Panc1 (cell line): ENCODE measurements at regions not wholly inside any gene's neighbourhood (a gene's known extent, or its start where the extent isn't known, plus 50 kb on each side); places are given as distances from the start of the nearest gene placed in this dataset.

Source experiments
- CTCF ChIP-seq: fragments of 450-650 bp; IDR thresholded peaks from 2 replicates; pipeline ENCODE4 v1.5.1; 2017; ENCODE audit warnings: mild to moderate bottlenecking
- SIN3A ChIP-seq: IDR thresholded peaks from 2 replicates; pipeline ENCODE4 v1.6.1; 2012; ENCODE audit warnings: low read depth, mild to moderate bottlenecking, low read length, moderate library complexity, borderline replicate concordance; ENCODE audit not compliant: insufficient read depth

- TF ChIP-seq CTCF (no peak), SIN3A (no peak)
Measured at GRCh38 chr12:131457028-131457310, 253.9 kb upstream of the SFSWAP start.
